ENCODE measurements at regions not wholly inside any gene's neighbourhood (a gene's known extent, or its start where the extent isn't known, plus 50 kb on each side); places are given as distances from the start of the nearest gene placed in this dataset.

DNA sequence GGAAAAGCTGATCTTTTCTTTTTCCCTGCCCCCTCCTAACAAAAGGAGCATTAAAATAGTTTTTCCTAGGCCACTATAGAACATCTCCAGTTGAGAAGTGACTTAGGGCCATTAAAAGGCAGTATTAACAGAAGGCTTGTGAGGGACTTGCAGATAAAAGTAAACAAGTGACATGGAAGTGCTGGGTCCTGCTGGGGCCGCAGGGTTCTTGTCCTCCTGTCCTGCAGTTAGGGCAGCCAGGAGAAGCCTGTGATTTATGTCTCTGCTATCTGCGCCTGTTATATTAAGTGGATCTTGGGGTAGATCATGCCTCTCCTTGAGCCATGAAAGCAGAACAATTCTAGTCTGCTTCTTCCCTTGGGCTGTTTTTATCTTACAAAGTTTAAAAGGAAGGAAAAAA, 271.4 kb upstream of the C11orf87 start:
- no peak for TF ChIP-seq EZH2 (IDR thresholded peaks at IDR 0.05)
- no peak for TF ChIP-seq POLR2AphosphoS5 (IDR thresholded peaks at IDR 0.05; ENCODE audit: borderline replicate concordance, low read depth, low read length)

Measured in SK-N-MC (cell line).